Urinary bladder (tissue), 3 donors: ENCODE measurements at regions not wholly inside any gene's neighbourhood (a gene's known extent, or its start where the extent isn't known, plus 50 kb on each side); places are given as distances from the start of the nearest gene placed in this dataset.

Source experiments
- DNase-seq: peaks from one replicate; pipeline ENCODE4 v3.0.0-alpha.2; 2015; ENCODE audit errors: extremely low spot score
- H3K27ac ChIP-seq: one replicate; pipeline ENCODE4 v1.5.1; 2013; ENCODE audit warnings: low read depth, mild to moderate bottlenecking, moderate library complexity
- H3K36me3 ChIP-seq: one replicate; pipeline ENCODE4 v1.6.1; 2013; ENCODE audit warnings: mild to moderate bottlenecking, moderate library complexity; ENCODE audit not compliant: insufficient read depth
- H3K4me1 ChIP-seq: one replicate; pipeline ENCODE4 v1.6.1; 2013; ENCODE audit warnings: mild to moderate bottlenecking, moderate library complexity; ENCODE audit not compliant: insufficient read depth
- H3K4me3 ChIP-seq: one replicate; pipeline ENCODE4 v1.5.1; 2013; ENCODE audit warnings: low read depth, low read length
- WGBS: extraction: QIAGEN DNeasy Blood & Tissue Kit; methylation state at CpG from one replicate; pipeline ENCODE4 v1.1.7; 2013; 5-methylcytosine and 5-hydroxymethylcytosine counted together
- donor health status: healthy with polysubstance abuse.
- donor health status: healthy.

DNA sequence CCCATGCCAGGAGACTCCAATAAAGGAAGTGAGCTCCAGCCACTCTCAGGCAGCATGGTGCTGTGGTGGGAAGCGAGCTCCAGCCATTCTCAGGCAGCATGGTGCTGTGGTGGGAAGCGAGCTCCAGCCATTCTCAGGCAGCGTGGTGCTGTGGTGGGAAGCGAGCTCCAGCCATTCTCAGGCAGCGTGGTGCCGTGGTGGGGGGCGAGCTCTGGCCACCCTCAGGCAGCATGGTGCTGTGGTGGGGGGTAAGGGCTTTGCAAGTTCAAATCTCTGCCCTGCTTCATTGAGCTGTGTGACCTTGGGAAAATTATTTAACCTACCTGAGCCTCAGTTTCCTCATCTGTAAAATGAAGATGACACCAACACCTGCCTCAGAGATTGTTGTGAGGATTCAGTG is 975.1 kb downstream of the BCL11B start:
- H3K4me3 ChIP-seq, result no peak overlapping the region
- H3K36me3 ChIP-seq, result no peaks in the 10 kb centered on the region
- WGBS, result 62% methylated on average over 7 of the region's 7 CpGs
- no peak overlapping the region for H3K27ac ChIP-seq
- peaks cover 1% of the 10 kb centered on the region for H3K4me1 ChIP-seq
- DNase-seq, result no peak

DNA sequence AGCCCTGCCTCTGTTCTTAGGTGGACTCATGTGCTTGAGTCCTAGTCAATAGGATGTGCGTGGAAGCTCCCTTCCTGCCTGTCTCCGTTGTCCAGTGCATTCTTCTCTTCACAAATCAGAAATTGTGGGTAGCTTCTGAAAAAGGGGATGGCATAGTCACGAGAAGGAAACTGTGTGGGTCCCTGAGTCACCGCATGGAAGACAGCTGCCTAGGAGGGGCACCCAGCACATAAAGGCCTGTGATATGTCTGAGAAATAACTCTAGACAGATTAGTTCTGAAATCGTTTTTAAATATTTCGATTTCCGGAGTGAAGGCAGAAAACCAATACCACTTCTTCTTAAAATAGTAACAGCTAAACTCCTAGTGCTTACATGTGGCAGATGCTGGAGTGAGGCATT is 974.4 kb downstream of the BCL11B start:
- H3K4me1 ChIP-seq, result peaks cover 1% of the 10 kb centered on the region
- no peaks in the 10 kb centered on the region for H3K36me3 ChIP-seq
- WGBS, result 85% methylated on average over 7 of the region's 7 CpGs
- H3K27ac ChIP-seq, result no peak overlapping the region
- no peak overlapping the region for H3K4me3 ChIP-seq
- DNase-seq, result no peak

DNA sequence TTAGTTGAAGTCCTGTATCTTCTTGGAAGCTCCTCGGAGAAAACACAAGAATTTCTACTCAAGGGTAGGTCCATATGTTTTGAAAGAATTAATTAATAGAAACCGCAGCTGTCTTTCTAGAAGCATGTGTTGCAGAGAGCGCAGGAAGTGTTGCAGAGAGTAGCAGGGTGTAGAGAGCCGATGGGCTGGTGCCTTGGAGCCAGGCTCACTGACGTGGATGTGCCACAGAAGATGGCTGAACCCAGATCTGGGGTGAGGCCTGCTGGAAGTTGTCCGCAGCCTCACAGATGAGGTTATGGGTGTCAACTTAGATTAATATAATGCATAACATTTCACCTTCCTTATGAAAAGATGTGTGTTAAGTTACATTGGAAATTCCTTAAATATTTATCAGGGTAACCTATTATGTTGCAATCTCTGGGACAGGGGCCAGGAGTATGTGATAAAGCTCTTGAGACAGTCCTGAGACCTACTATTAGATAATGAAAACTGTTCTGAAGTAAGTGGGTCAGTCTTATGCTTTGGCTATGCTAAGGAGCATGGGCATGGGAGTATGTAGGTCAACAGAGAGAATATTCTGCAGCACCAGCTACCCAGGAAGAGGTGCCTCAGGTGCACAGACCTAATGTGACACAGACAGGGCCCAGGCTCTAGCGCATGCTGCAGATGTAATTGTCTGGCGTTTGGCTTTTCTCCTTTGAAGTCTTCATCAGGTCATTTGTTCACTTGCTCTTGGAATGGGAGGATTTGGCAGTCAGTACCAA is 973.3 kb downstream of the BCL11B start:
- Histone ChIP-seq H3K4me3 (no peak overlapping the region), H3K36me3 (no peaks in the 10 kb centered on the region), H3K27ac (no peak overlapping the region), H3K4me1 (peaks cover 1% of the 10 kb centered on the region)
- DNase-seq, result no peak
- WGBS, result 86% methylated on average over 8 of the region's 8 CpGs

DNA sequence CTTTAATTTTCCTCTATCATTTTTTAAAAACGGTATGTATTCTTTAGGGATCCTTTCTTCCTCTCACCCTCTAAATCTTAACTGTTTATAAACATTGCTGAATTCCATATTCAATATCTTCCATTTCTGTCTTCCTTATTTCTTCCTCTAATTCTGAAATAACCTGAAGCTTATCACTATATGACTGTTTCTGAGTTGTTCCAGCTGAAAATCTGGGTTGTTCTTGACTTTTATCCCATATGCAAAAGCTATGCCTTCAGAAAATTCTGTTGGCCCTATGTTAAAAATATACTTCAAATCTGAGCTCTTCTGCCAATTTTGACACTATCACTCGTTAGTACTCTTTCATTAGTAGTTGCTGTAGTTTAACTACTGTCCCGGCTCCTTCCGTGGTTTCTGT is 970.3 kb downstream of the BCL11B start:
- DNase-seq, result no peak
- no peak overlapping the region for H3K27ac ChIP-seq
- 45% methylated on average over 4 of the region's 4 CpGs for whole genome bisulfite sequencing
- no peaks in the 10 kb centered on the region for H3K36me3 ChIP-seq
- no peak overlapping the region for H3K4me3 ChIP-seq
- H3K4me1 ChIP-seq, result peaks cover 1% of the 10 kb centered on the region

DNA sequence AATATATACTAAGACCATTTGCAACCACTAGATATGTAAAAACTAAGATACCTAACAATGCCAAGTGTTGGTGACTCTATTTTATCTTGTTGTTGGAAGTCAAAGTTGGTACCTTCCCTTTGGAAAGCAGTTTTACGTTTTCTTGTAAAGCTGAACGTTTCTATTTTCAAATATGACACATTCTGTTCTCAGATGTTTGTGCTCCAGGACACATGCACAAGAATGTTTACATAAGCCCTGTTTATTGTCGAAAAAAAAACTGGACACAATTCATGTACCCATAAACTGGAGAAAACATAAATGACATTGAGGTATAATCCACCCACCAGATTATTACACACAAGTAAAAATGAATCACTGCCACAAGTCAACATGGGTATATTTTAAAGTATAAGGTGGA is 967.4 kb downstream of the BCL11B start:
- Histone ChIP-seq H3K4me3 (no peak overlapping the region), H3K27ac (no peak overlapping the region), H3K4me1 (no peaks in the 10 kb centered on the region), H3K36me3 (no peaks in the 10 kb centered on the region)
- no peak for DNase-seq
- 49% methylated on average over 3 of the region's 3 CpGs for WGBS

DNA sequence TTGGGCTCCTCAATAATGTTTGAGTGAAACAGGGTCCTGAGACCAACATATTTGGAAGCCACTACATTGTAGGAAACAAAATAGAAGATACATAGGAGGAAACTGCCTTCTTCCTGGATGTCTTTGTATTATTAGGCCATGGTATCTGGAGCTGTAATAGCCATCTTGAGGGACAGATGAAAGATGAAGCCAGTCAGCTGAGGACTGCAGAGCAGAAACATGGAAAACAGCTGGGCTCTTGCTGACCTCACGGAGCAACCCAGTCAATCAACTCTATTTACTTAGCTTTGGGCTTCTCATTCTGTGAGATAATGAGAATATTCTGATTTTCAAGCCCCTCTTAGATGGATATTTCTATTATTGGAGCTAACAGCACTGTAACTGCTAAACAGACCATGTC is 962.4 kb downstream of the BCL11B start:
- Histone ChIP-seq H3K4me1 (no peaks in the 10 kb centered on the region), H3K4me3 (no peak overlapping the region), H3K27ac (no peak overlapping the region), H3K36me3 (no peaks in the 10 kb centered on the region)
- 69% methylated on average over 1 of the region's 1 CpG for WGBS
- DNase-seq, result no peak

DNA sequence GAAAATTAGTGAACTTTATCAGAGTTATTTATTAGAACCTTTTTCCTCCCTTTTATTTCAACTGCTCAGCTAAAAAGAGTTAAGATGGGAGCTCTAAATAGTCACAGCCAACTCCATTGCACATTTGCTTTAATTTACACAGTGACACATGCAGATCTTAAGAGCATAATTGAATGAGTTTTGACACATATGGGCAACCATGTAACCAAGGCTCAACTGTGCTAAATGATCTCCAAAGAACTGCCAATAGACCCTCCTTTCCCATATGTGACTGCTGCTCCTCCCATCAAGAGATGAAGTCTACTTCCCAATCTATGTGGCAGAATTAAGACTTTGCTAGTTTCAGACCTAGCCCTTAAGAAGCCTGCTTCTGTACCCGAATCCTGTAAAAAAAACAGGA is 960.0 kb downstream of the BCL11B start:
- Histone ChIP-seq H3K4me1 (no peaks in the 10 kb centered on the region), H3K36me3 (no peaks in the 10 kb centered on the region), H3K27ac (no peak overlapping the region), H3K4me3 (no peak overlapping the region)
- 88% methylated on average over 1 of the region's 1 CpG for WGBS
- no peak for DNase-seq

DNA sequence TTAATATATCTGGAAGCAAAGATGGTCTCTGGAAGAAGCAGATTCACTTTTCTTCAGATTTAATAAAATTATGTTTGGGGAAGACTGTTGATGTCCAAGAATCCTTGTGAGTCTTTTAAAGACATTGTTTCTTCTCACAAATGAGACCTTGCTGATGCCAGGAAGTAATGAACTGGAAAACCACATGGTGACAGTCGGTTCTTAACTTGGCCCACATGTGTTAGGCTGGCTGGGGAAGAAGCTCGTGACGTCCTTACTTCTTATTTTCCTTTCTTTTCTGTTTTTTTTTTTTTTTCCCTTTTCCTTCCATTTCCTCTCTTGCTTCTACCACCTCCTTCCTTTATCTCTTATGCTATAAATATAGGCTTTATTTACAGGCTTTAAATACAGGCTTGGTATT is 950.2 kb downstream of the BCL11B start:
- H3K36me3 ChIP-seq, result no peaks in the 10 kb centered on the region
- H3K4me3 ChIP-seq, result no peak overlapping the region
- no peak for DNase-seq
- no peaks in the 10 kb centered on the region for H3K4me1 ChIP-seq
- 62% methylated on average over 3 of the region's 3 CpGs for WGBS
- no peak overlapping the region for H3K27ac ChIP-seq

DNA sequence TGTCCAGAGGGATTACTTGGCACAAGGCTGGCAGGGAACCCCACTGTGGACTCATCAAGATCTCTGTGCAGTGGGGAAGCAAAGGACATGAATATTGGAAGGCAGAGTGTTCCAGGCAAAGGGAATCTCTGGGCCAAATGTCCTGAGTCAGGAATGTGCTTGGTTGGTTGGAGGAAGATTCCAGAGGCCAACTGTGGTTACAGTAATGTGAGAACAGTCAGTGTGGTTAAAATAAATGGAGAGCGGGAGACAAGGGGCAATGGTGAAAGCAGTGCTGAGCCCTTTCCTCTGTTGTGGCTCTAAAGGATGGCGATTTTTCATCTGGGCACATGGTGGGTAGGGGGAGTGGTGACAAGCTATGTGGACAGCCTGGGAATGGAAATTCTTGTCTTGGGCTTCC is 948.2 kb downstream of the BCL11B start:
- 81% methylated on average over 2 of the region's 2 CpGs for WGBS
- no peaks in the 10 kb centered on the region for H3K4me1 ChIP-seq
- no peaks in the 10 kb centered on the region for H3K36me3 ChIP-seq
- H3K4me3 ChIP-seq, result no peak overlapping the region
- no peak overlapping the region for H3K27ac ChIP-seq
- DNase-seq, result no peak

DNA sequence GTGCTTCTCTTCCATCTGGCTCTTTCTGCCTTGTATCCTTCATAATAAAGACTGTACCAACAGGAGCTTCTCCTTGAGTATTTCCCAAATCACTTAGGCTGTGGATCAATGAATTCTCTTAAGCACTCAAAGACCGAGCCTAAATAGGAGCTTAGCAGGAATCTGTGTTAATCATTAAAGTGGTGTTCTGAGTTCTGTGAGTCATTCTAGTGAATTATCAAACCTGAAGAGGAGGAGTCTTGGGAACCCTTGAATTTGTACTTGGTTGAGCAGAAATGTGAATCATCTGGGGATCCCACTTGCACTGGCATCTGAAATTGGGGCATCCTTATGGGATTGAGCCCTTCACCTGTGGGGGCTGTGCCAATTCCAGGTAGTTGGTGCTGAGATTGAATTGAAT is 946.2 kb downstream of the BCL11B start:
- H3K4me1 ChIP-seq, result no peaks in the 10 kb centered on the region
- DNase-seq, result no peak
- 87% methylated on average over 1 of the region's 1 CpG for WGBS
- no peak overlapping the region for H3K4me3 ChIP-seq
- no peaks in the 10 kb centered on the region for H3K36me3 ChIP-seq
- H3K27ac ChIP-seq, result no peak overlapping the region

DNA sequence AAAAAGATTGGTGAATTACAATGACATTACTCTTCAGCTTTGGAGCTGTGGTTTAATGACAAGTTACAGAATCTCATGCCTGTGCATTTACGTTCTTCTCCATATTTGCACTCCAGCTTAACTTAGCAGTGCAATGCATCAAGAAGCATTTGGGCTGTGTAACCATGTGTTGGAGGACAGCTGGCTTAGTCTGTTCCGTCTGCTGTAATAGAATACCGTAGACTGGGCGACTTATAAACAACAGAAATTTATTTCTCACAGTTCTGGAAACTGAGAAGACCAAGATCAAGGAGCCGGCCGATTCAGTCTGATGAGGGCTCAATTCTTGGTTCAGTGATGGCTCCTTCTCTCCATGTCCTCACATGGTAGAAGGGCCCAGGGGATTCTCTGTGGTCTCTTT is 943.5 kb downstream of the BCL11B start:
- Histone ChIP-seq H3K36me3 (no peaks in the 10 kb centered on the region), H3K4me1 (no peaks in the 10 kb centered on the region), H3K27ac (no peak overlapping the region), H3K4me3 (no peak overlapping the region)
- no peak for DNase-seq
- WGBS, result 68% methylated on average over 6 of the region's 6 CpGs

DNA sequence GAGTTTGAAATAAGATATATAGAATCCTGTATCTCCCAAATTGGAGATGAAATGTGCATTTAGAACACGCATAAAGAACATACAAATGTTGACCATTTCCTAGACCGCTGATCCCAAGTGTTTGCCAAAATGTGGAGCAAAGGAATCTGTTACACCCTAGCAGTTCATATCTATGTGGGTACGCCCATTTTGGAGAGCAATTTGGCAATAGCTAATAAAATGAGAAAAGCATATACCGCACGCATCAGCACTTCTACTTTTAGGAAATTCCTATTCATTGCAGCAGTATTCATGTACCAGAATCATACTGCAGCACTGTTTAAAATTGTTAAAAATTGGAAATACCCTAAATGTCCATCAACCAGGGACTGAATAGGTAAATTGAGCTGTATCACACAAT is 937.8 kb downstream of the BCL11B start:
- DNase-seq, result no peak
- no peaks in the 10 kb centered on the region for H3K36me3 ChIP-seq
- WGBS, result 85% methylated on average over 5 of the region's 5 CpGs
- H3K27ac ChIP-seq, result no peak overlapping the region
- no peak overlapping the region for H3K4me3 ChIP-seq
- no peaks in the 10 kb centered on the region for H3K4me1 ChIP-seq

DNA sequence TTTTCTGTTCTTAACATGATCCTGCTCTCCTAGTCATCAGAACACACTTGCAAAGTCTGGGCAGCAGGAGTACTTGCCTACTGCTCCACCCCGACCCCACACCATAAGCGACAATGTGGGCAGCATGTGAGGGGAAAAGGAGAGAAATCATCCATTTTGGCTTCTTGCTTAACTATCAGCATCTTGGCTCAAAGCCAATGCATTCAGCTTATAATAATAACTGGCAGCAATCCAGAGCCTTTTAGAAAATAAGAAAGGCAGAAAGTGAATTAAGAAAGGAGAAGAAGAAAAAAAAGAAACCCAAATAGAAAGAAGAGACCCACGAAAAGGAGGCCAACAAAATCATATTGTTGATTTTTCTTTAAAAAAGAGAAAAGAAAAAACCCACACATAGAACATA is 930.8 kb downstream of the BCL11B start:
- Histone ChIP-seq H3K4me3 (no peak overlapping the region), H3K4me1 (no peaks in the 10 kb centered on the region), H3K27ac (no peak overlapping the region), H3K36me3 (no peaks in the 10 kb centered on the region)
- no peak for DNase-seq
- WGBS, result 72% methylated on average over 3 of the region's 3 CpGs

DNA sequence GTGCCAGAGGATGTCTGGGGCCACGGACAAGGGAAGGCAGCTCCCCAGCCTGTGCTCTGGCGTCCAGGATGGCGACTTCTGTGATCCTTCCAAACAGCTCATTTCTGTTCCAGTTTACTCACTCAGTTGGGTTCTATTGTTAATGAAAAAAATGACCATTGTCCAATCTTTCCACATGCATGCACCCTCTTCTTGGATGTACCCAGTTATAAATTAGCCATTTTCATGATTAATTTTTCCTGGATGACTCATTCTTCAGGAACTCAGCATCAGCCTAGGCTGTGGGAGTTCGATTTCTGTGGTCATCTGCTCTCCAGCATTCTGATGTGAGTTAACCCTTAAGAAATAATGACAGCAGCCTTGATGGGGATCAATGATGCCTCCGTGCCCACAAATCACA is 926.8 kb downstream of the BCL11B start:
- no peaks in the 10 kb centered on the region for H3K4me1 ChIP-seq
- no peak overlapping the region for H3K4me3 ChIP-seq
- WGBS, result 56% methylated on average over 5 of the region's 5 CpGs
- DNase-seq, result no peak
- no peaks in the 10 kb centered on the region for H3K36me3 ChIP-seq
- no peak overlapping the region for H3K27ac ChIP-seq

DNA sequence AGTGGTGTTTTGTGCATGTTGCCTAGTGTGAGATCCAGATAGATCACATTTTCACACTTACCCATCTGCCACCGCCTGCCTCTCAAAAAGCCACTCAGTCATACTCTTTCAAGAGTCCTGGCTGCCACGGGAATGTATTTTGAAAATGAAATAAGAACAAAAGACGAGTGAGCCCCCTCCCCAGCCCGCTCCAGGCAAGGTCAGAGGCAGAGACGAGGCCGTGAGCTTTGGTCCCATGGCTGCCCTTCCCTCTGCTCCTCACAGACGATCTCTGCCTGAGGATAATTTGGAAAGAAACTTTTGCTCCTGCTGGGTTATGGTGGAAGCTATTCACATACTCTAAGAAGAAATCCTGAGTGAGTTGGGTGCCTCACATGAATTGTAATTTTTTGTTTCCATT is 924.3 kb downstream of the BCL11B start:
- no peak for DNase-seq
- Histone ChIP-seq H3K4me3 (no peak overlapping the region), H3K4me1 (no peaks in the 10 kb centered on the region), H3K27ac (no peak overlapping the region), H3K36me3 (no peaks in the 10 kb centered on the region)
- 70% methylated on average over 7 of the region's 7 CpGs for WGBS
